GM19372 (cell line): ENCODE measurements at regions not wholly inside any gene's neighbourhood (a gene's known extent, or its start where the extent isn't known, plus 50 kb on each side); places are given as distances from the start of the nearest gene placed in this dataset.

Experiments
- ATAC-seq: cut with Tn5 transposase; IDR thresholded peaks from one replicate; pipeline ENCODE4 v1.9.1; 2021; ENCODE audit warnings: mild to moderate bottlenecking, low read depth, moderate library complexity; ENCODE audit not compliant: unreplicated experiment

DNA sequence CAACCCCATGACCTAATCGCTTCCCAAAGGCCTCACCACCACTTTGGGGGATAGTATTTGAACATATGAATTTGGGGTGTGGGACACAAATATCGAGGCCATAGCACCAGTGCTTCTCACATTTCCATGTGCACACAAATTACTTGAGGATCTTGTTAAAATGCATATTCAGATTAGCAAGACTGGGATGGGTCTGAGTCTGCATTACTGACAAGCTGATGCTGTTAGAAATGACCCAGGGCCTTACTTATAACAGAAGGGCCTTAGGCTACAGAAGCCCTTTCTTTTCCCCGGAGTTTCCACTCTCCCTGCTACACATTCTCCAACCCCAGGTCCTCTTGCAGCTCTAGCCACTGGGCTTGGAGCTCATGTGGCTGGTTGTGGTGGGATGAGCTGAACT is 141.5 kb upstream of the LRFN2 start:
- ATAC-seq, result no peak

GRCh38 chr6:40727271-40727670 is 140.1 kb upstream of the LRFN2 start:
- no peak for ATAC-seq

DNA sequence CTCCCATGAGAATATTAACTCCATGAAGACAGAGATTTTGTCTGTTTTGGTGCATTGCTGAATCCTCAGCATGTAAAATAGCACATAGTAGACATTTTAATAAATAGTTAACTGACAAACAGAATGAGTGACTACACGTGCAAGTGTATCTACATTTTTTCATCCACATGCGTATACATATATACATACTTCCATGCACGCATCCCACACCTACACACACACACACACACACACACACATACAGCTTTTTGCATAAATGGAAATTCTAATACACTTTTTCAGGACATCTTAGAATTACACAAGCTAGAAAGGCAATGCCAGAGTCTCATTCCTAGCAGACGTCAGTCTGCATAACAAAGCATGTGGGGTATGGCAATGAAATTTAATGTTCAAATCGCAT is 139.7 kb upstream of the LRFN2 start:
- ATAC-seq, result no peak

GRCh38 chr6:40725390-40725789 is 138.2 kb upstream of the LRFN2 start:
- ATAC-seq, result no peak

DNA sequence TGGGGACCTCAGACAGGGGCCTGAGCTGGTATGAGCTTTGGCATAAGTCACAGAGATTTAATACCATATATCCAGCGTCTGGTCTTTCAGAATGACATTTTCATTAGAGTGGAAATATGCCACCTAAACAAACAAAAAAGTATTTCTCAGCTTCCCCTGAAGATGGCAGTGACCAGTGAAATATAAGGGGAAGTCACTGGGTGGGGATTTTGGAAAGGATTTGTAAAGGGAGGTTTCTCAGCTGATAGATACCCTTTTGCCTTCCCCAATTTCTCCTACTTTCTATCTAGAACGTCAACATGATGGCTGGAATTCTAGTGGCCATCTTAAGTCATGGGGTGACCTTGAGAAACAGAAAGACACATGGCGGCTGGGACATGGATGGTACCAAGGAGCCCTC is 137.7 kb upstream of the LRFN2 start:
- no peak for ATAC-seq

GRCh38 chr6:40723967-40724366 is 136.8 kb upstream of the LRFN2 start:
- no peak for ATAC-seq

GRCh38 chr6:40722553-40723258 is 135.5 kb upstream of the LRFN2 start:
- ATAC-seq, result no peak

GRCh38 chr6:40722091-40722490 is 134.9 kb upstream of the LRFN2 start:
- ATAC-seq, result no peak

DNA sequence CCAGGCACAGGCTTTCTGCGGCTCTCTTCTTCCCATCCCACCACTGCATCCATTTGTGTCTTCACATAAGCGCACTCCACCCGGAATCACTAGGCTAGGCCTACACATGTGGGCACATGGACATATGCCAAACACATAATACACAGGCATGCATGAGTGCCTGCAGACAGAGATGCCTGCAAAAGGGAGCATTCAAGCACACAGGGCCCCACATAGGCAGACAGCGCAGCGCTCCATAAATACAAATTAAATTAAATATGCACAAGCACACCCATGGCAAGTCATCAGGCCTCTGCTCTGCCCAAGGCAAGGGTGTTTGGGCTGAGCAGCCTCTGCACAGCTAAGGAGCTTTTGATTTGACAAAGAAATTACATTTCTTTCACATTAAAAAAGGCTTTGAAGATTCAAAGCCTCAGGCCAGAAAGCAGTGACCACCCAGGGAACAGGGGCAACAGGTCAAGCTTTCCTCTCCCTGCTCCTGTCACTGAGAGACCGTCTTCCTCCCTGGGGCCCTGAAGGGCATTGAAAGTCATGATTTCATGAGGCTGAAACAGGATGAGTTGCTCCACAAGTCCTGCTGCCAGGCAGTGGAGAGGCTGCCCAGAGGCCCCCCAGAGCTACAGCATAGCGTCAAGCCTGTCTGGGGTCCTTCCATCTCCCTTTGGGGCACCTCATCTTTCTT is 134.2 kb upstream of the LRFN2 start:
- ATAC-seq, result no peak

- ATAC-seq, result no peak
Observed at GRCh38 chr6:40720375-40720748, 133.2 kb upstream of the LRFN2 start.

GRCh38 chr6:40719671-40720374 is 132.7 kb upstream of the LRFN2 start:
- peak; percentile 73 for ATAC-seq

GRCh38 chr6:40718401-40718800 is 131.2 kb upstream of the LRFN2 start:
- no peak for ATAC-seq

- no peak for ATAC-seq
Observed at GRCh38 chr6:40717411-40718057, 130.4 kb upstream of the LRFN2 start.

- ATAC-seq, result no peak
Observed at GRCh38 chr6:40715570-40716403, 128.6 kb upstream of the LRFN2 start.

DNA sequence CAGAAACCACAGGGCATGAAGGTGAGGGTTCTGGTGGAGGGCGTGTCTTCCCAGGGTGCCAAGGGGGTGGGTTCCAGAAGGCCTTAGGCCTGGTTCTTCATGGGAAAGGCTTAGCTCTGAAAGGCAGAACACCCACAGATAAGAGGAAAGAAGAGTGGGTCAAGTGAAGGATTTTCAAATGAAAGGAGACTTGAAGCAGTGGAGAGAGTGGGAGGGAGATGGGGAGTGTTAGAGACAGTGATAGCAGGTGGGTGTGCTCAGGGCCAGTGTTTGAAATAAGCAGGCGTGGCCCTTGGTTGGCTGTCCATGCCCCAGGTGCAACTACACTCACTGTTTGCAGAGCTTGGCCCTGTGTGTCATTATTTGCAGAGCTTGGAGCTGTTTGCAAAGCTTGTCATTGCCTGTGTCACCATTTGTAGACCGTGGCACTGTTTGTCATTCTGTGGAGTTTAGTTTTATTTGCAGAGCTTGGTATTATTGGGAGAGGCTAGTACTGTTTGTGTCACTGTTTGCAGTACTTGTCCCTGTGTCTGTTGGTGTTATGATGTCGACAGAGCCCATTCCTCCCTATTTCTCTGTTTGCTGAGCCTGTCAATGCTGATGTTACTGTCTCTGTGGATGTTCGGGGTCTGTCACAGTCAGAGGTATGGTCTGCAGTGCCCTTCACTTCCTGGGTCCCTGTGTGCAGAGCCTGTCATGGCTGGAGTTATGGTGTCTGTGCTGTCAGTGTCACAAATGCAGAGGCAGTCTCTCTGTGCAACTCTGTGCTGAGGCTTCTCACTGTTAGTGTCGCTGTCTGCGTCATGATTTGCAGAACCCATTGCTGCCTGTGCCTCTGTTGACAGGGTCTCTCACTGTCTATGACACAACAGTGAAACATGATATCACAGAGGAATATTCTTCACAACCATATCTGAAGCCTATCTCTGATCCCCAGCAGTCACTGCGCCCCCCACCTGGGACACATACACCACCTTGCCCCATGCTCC is 127.7 kb upstream of the LRFN2 start:
- ATAC-seq, result no peak

- ATAC-seq, result no peak
Observed at GRCh38 chr6:40714143-40714542, 127.0 kb upstream of the LRFN2 start.

DNA sequence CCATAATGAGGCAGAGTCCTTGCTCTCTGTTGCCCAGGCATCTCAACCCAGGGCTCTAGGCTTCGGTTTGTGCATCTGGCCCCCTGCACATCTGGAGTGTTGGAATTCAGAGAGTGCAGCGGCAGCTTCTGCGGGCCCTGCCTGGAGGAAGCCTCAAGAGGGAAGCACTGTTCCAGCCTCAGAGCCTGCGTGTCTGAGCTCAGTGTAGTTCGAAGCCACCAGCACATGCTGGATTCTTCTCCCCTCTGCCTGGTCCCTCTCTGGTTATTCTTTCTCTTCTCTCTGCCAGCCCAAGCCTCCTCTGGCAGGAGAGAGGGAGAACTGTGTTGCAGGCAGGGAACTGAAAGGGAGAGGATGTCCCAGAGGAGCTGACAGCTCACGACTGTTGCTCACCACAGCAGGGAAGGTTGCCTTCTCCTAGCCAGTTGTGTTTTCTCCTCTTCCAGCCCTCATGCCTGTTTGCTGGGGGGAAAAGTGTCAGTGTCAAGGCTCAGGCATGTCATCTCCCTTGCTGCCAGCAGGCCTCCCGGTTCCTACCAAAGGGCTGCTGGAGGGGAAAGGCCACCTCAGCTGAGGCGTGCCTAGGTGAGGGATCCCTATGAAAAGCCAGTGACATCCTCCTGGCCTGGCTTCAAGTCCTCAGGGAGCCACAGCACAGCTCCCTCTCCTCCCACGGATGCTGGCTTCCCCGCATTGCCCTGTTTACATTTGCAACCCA is 126.0 kb upstream of the LRFN2 start:
- ATAC-seq, result no peak

GRCh38 chr6:40710626-40711330 is 123.6 kb upstream of the LRFN2 start:
- ATAC-seq, result no peak
